ENCODE measurements at regions not wholly inside any gene's neighbourhood (a gene's known extent, or its start where the extent isn't known, plus 50 kb on each side); places are given as distances from the start of the nearest gene placed in this dataset.

GRCh38 chr20:11186301-11187008, 512.7 kb upstream of the JAG1 start:
- H3K27ac ChIP-seq, result peak overlapping the region; percentile 83
- DNase-seq (ENCODE audit: low read depth, low spot score), result peak; percentile 57

DNA sequence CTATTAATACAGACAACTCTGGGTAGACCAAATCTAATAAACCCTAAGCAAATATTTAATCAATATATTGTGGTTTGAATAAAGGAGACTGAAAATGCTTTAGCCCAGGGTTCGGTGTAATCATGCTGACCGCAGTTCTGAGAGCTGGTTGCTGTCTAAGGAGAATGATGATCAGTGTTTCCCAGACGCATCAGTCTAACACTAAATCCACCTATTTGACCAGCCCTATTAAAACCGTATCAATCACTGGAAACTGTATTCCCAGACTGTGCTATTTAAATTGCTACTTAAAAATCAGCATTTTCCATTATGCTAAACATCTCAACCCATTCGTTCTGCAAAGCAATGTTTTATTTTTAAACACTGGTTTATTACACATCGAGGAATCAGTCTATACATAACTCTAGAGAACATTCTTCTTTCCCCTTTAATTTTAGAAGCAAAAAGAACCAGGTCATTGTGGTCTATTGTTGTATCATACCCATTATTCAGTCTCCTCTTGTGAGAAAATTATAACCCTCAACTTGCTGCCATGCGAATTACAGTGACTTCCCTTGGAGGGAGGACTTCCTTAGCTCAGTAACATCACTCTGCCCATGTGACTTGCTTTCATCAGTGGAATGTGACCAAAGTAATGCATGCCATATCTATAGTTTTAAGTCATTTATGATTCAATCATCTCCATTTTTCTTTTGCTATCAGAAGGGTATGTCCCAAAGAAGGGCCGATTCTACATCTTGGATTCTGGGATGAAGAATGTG, 515.2 kb upstream of the JAG1 start:
- H3K27ac ChIP-seq, result no peak overlapping the region

DNA sequence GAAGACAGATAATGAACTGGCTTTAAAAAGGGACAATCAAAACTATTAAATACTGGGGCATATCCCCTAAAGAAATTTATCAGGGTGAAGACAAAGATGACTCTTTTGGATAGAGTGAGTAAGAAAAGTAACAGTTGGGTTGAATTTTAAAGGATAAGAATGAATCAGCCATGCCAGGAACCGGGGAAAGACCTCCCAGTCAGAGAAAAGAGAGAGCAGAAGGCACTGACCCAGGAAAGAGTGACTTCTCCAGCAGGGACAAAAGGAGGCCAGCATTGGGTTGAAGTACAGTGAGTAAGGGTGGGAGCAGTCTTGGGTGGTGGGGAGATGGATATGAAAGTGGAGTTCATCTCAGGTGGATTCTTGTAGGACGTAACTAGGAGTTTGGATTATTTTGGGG, 516.9 kb upstream of the JAG1 start:
- no peak for DNase-seq (ENCODE audit: low read depth, low spot score)
- H3K27ac ChIP-seq, result no peak overlapping the region

More for the DNA sequence above, 515.2 kb upstream of the JAG1 start:
- no peak for DNase-seq (ENCODE audit: low read depth, low spot score)

- H3K27ac ChIP-seq, result no peak overlapping the region
- DNase-seq (ENCODE audit: low read depth, low spot score), result no peak
Measured at GRCh38 chr20:11192106-11192505, 518.3 kb upstream of the JAG1 start.

DNA sequence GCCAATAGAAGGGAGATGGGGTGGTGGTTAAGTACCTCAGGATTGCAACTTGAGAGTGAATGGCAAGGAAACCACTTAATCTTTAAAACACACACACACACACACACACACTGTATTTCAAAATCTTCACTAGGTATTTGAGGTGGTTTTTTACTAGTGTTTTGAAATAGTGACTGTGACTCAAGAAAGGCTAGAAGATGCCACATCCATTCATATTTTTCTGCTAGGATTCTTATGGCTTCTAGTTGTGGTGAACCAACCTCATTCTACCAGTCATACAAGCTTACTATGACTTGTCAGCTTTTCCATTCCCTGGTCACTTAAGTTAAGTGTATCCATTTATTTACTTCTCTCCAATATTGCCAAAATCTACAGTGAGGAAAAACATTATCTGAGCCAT, 519.4 kb upstream of the JAG1 start:
- peak; percentile 66 for DNase-seq (ENCODE audit: low read depth, low spot score)
- H3K27ac ChIP-seq, result peak overlapping the region; percentile 2

- DNase-seq (ENCODE audit: low read depth, low spot score), result no peak
- H3K27ac ChIP-seq, result peak overlapping the region; percentile 86
Measured at GRCh38 chr20:11195169-11195568, 521.4 kb upstream of the JAG1 start.

- DNase-seq (ENCODE audit: low read depth, low spot score), result no peak
- H3K27ac ChIP-seq, result peak overlapping the region; percentile 86
Measured at GRCh38 chr20:11195899-11196558, 522.2 kb upstream of the JAG1 start.

GRCh38 chr20:11197851-11198250, 524.1 kb upstream of the JAG1 start:
- no peak overlapping the region for H3K27ac ChIP-seq
- DNase-seq (ENCODE audit: low read depth, low spot score), result no peak

DNA sequence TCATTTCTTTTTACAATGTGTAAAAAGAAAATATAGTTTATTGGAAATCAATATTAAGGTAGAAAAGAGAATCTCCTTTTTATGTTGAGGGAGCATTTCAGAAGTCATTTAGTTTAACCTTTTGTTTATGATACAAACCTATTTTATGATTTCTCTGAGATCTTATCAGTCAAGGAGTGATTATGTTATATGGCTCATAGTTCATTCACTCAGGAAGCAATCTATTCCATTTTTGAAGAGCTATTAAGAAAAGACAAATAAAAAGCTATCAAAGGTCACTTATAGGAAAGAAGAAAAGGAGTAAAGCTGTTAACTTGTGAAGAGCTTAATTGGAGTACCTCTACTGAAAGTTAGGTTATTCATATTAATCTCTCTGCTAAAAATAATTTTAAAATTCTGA, 526.6 kb upstream of the JAG1 start:
- no peak overlapping the region for H3K27ac ChIP-seq
- no peak for DNase-seq (ENCODE audit: low read depth, low spot score)

- H3K27ac ChIP-seq, result peak overlapping the region; percentile 89
- DNase-seq (ENCODE audit: low read depth, low spot score), result no peak
Measured at GRCh38 chr20:11204926-11205768, 531.3 kb upstream of the JAG1 start.

DNA sequence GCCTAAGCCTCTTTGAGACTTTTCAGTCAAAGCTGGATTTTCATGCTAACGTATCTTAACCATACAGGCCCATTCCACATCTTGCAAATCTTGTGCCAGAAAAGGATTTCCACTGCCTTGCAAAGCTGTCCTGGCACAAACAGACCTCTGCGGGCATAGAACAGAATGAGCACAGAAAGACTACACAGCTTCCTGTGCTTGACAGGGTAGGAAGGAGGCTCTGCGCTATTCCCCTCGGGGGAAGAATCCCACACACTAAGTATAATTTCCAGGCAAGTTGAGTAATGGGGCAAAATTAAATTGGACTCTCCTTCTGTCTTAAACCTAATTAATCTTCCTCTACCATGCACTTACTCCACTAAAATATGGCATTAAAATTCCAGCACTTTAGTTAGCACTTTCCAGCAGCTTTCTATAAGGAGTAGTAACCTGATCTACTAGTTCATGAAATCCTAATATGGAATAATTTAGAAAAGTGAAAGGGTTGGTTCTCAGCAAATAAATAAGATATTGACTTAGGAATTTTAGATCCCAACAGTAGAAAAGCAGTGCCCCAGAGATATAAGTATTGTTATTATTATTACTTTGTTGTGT, 532.1 kb upstream of the JAG1 start:
- DNase-seq (ENCODE audit: low read depth, low spot score), result no peak
- peak overlapping the region; percentile 89 for H3K27ac ChIP-seq

GRCh38 chr20:11207749-11208502, 534.1 kb upstream of the JAG1 start:
- H3K27ac ChIP-seq, result peak overlapping the region; percentile 89
- peak; percentile 94 for DNase-seq (ENCODE audit: low read depth, low spot score)

- no peak overlapping the region for H3K27ac ChIP-seq
- no peak for DNase-seq (ENCODE audit: low read depth, low spot score)
Measured at GRCh38 chr20:11210611-11211010, 536.8 kb upstream of the JAG1 start.

- no peak for DNase-seq (ENCODE audit: low read depth, low spot score)
- no peak overlapping the region for H3K27ac ChIP-seq
Measured at GRCh38 chr20:11212272-11212671, 538.5 kb upstream of the JAG1 start.

DNA sequence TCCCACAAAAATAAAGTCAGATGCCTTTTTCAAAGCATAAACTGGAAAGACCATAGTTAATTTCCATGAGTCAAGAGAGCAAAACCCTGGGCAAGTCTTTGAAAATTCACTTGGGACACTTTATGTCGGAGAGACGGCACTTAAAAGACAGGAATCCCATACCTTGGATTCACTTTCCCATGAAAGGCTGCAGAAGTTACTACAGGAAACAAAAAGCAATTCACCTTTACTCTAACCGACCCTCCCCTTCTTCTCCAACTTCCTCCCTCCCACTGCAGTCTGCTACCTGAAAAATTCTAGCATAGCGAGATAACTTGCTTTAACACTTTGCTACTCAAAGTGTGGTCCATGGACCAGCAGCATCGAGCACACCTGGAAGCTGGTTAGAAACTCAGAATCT, 539.1 kb upstream of the JAG1 start:
- no peak for DNase-seq (ENCODE audit: low read depth, low spot score)
- no peak overlapping the region for H3K27ac ChIP-seq

DNA sequence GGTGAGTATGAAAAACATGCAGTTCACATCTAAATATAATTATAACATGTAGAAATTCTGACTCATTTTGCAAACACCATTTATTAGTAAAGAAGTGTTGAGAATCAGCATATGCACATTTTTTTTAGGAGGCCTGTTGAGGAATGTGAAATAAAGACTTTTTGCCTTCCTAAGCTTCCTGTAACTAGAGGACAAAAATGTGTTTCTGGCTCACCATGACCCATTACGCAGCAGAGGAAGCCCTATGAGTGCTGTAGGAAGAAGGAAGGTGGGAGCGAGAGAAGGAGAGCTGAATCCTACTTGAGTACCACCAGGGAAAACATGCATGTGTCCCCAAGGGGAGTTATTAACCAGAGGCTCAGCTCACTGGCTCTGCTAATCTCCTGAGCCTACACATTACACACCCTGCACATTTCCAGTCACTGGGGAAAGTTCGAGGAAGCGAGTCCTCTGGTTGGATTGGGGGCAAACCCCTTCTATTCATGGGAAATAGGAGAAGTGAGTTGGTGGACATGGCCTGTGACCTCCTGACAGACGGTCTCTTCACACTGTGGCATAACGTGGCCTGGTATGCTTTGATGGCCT, 540.5 kb upstream of the JAG1 start:
- no peak for DNase-seq (ENCODE audit: low read depth, low spot score)

DNA sequence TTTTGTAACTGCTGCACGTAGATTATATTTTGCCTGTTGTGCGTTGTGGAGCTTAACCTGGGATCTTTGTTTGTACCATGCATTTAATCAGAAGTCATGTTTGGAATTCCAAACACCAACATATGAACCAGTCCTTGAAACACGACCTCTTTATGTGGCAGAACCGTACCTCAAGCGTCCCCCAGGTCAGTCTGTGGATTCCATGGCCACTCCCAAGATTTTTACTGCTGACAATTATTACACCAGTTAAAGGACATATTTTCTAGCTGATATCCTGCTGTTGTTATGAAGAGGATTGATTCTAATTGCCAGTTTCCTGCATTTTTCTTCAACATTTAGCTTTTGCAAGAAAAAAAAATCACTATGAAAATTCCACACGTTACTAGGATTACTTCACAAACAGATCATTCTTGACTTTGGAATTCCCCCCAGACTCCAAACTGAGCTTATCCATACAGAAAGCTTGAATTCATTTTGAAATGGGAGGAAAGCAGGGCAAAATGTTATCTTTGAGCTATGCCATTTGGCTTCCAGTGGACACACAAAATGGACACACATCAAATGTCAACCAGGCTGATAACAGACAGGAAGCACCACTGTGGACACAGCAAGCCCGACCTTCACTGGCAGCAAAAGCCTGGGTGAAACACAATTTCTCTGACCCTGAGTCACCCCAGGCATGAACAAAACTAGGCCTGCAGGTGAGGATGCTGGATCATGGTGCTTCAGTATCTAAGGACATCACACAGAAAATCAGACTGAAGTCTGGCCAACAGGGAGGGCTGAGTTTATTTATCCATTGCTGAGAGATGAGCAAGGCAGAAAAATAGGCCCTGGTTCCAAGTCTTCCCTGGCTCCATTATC, 542.9 kb upstream of the JAG1 start:
- no peak overlapping the region for H3K27ac ChIP-seq
- DNase-seq (ENCODE audit: low read depth, low spot score), result no peak

More for the DNA sequence above, 540.5 kb upstream of the JAG1 start:
- no peak overlapping the region for H3K27ac ChIP-seq

All from epithelial cell of prostate (primary cell).